ENCODE measurements at regions not wholly inside any gene's neighbourhood (a gene's known extent, or its start where the extent isn't known, plus 50 kb on each side); places are given as distances from the start of the nearest gene placed in this dataset.

GRCh38 chr9:116090030-116090770, 63.4 kb upstream of the PAPPA start:
- no peak for DNase-seq (ENCODE audit: low read depth in 1 of 2, low spot score in 1 of 2)
- peak; percentile 39 for FAIRE-seq
- Histone ChIP-seq H3K4me2 (no peak overlapping the region), H3K4me3 (no peak overlapping the region), H3K4me1 (peaks cover 37% of the 10 kb centered on the region), H3K27ac (peak overlapping the region in 1 of 2 experiments; percentile 75; a peak in 4 of 6 replicates), H3K9me3 (peaks cover 8% of the 10 kb centered on the region; the same call in 1 of the 3 replicates)
- ChIA-PET CTCF (no interaction called here), POLR2A (no interaction called here)
- no peak for TF ChIP-seq SMC3 (IDR thresholded peaks at IDR 0.05)
- no peak for TF ChIP-seq TP53 (CRISPR knock-in tag; IDR thresholded peaks at IDR 0.05)
- TF ChIP-seq KDM1A (IDR thresholded peaks at IDR 0.05; ENCODE audit: low read depth): no peak
- no peak for TF ChIP-seq RFX5 (IDR thresholded peaks at IDR 0.05)
- no peak for TF ChIP-seq RARB (CRISPR knock-in tag; IDR thresholded peaks at IDR 0.05)
- TF ChIP-seq JUNB (IDR thresholded peaks at IDR 0.05): no peak
- no peak for TF ChIP-seq ZFP36 (IDR thresholded peaks at IDR 0.05; ENCODE audit: borderline replicate concordance, partially characterized antibody)
- TF ChIP-seq RNF2 (IDR thresholded peaks at IDR 0.05; ENCODE audit: borderline replicate concordance, low read depth): no peak
- TF ChIP-seq BCL3 (IDR thresholded peaks at IDR 0.05): no peak
- TF ChIP-seq, protein P1, sequence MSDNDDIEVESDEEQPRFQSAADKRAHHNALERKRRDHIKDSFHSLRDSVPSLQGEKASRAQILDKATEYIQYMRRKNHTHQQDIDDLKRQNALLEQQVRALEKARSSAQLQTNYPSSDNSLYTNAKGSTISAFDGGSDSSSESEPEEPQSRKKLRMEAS (IDR thresholded peaks at IDR 0.05): no peak
- no peak for TF ChIP-seq TFCP2L1 (CRISPR knock-in tag; IDR thresholded peaks at IDR 0.05)
- no peak for TF ChIP-seq PHF8 (IDR thresholded peaks at IDR 0.05; ENCODE audit: borderline replicate concordance, low read depth)
- TF ChIP-seq FOXS1 (CRISPR knock-in tag; IDR thresholded peaks at IDR 0.05): no peak
- no peak for TF ChIP-seq CHD4 (IDR thresholded peaks at IDR 0.05; ENCODE audit: borderline replicate concordance)
- TF ChIP-seq EHF (CRISPR knock-in tag; IDR thresholded peaks at IDR 0.05): no peak
- no peak for TF ChIP-seq HOXB13 (CRISPR knock-in tag; IDR thresholded peaks at IDR 0.05; ENCODE audit: low read depth)
- no peak for TF ChIP-seq CTCF (IDR thresholded peaks at IDR 0.05)
- no peak for TF ChIP-seq FOSL2 (IDR thresholded peaks at IDR 0.05)
- TF ChIP-seq FOSL2 (CRISPR knock-in tag; IDR thresholded peaks at IDR 0.05): no peak
- no peak for TF ChIP-seq BHLHE40 (IDR thresholded peaks at IDR 0.05; ENCODE audit: low read depth, low read length)
- TF ChIP-seq, protein P2, sequence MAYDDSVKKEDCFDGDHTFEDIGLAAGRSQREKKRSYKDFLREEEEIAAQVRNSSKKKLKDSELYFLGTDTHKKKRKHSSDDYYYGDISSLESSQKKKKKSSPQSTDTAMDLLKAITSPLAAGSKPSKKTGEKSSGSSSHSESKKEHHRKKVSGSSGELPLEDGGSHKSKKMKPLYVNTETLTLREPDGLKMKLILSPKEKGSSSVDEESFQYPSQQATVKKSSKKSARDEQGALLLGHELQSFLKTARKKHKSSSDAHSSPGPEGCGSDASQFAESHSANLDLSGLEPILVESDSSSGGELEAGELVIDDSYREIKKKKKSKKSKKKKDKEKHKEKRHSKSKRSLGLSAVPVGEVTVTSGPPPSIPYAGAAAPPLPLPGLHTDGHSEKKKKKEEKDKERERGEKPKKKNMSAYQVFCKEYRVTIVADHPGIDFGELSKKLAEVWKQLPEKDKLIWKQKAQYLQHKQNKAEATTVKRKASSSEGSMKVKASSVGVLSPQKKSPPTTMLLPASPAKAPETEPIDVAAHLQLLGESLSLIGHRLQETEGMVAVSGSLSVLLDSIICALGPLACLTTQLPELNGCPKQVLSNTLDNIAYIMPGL (CRISPR knock-in tag; IDR thresholded peaks at IDR 0.05; ENCODE audit: borderline replicate concordance): no peak
- 91% methylated on average over 1 of the region's 1 CpG for WGBS (ENCODE audit: missing lambda C conversion rate)
- no peak for ATAC-seq

- peaks cover 8% of the 10 kb centered on the region; the same call in 1 of the 3 replicates for H3K9me3 ChIP-seq
- CTCF ChIA-PET: interaction anchor here (0.6 kb wide), 1 partner anchor 25 kb away, joined by 3 read pairs; no protein-coding TSS in a partner anchor
- peak; percentile 33 for TF ChIP-seq MAFK (IDR thresholded peaks at IDR 0.05; ENCODE audit: partially characterized antibody)
- no peak for TF ChIP-seq KDM1A (IDR thresholded peaks at IDR 0.05; ENCODE audit: low read depth)
- H3K27ac ChIP-seq: peak overlapping the region; percentile 43 to 61
- DNase-seq (ENCODE audit: low read depth in 1 of 2, low spot score in 1 of 2): no peak
- POLR2A ChIA-PET: interaction anchor here (0.5 kb wide), 1 partner anchor 59 kb away, joined by 3 read pairs; the partner anchor contains the start of gene PAPPA
- no peak overlapping the region for H3K4me3 ChIP-seq
- no peak overlapping the region; the same call in 1 of the 3 replicates for H3K4me2 ChIP-seq
- H3K4me1 ChIP-seq: peaks cover 28% of the 10 kb centered on the region
- ATAC-seq: peak; percentile 59 to 63; a peak in 3 of 6 replicates
- no peak for FAIRE-seq
Measured at GRCh38 chr9:116094846-116095245, 58.7 kb upstream of the PAPPA start.
